DND-41 (cell line): ENCODE measurements at regions not wholly inside any gene's neighbourhood (a gene's known extent, or its start where the extent isn't known, plus 50 kb on each side); places are given as distances from the start of the nearest gene placed in this dataset.

Source experiments
- ATAC-seq: fragments of 200-7000 bp; cut with Tn5 transposase; 3 replicates; pipeline ENCODE4 v1.9.1; 2021; ENCODE audit warnings: low read depth; ENCODE audit not compliant: insufficient read depth
- DNase-seq: peaks from one replicate; pipeline ENCODE4 v3.0.0-alpha.2; 2020
- H2AFZ ChIP-seq: 2 replicates; pipeline ENCODE4 v1.6.0; 2012; ENCODE audit warnings: low read depth, low read length
- H3K27ac ChIP-seq: 2 replicates; pipeline ENCODE4 v1.5.1; 2012; ENCODE audit warnings: low read length, inconsistent platforms
- H3K27me3 ChIP-seq: fragments of 200-600 bp; sonication (generic); 2 replicates; pipeline ENCODE4 v1.6.0; 2012; ENCODE audit warnings: low read length, mild to moderate bottlenecking, inconsistent platforms; ENCODE audit not compliant: insufficient read depth, poor library complexity
- H3K36me3 ChIP-seq: 2 replicates; pipeline ENCODE4 v1.5.1; 2012; ENCODE audit warnings: low read length, inconsistent platforms; ENCODE audit not compliant: insufficient read depth
- H3K4me1 ChIP-seq: 2 replicates; pipeline ENCODE4 v1.5.1; 2012; ENCODE audit warnings: mild to moderate bottlenecking, low read length; ENCODE audit not compliant: insufficient read depth
- H3K4me2 ChIP-seq: 2 replicates; pipeline ENCODE4 v1.6.0; 2012; ENCODE audit warnings: mild to moderate bottlenecking, moderate library complexity, low read length, inconsistent platforms; ENCODE audit not compliant: insufficient read depth
- H3K4me3 ChIP-seq, 2 experiments: fragments of 200-600 bp in 1 of 2; shearing (Covaris generic) in 1 of 2; 2 replicates each; pipeline ENCODE4 v1.5.1; 2012 to 2016; ENCODE audit warnings: inconsistent platforms in 2 of 2, low read length in 2 of 2, mild to moderate bottlenecking in 2 of 2, low read depth in 1 of 2, moderate library complexity in 1 of 2
- H3K79me2 ChIP-seq: 2 replicates; pipeline ENCODE4 v1.6.0; 2012; ENCODE audit warnings: low read length, inconsistent platforms; ENCODE audit not compliant: insufficient read depth
- H3K9ac ChIP-seq: 2 replicates; pipeline ENCODE4 v1.6.0; 2012; ENCODE audit warnings: low read depth, mild to moderate bottlenecking, inconsistent platforms, low read length, moderate library complexity
- H3K9me3 ChIP-seq: 2 replicates; pipeline ENCODE4 v1.5.1; 2012; ENCODE audit warnings: low read length, moderate library complexity, mild to moderate bottlenecking, inconsistent platforms; ENCODE audit not compliant: insufficient read depth, severe bottlenecking
- H4K20me1 ChIP-seq: 2 replicates; pipeline ENCODE4 v1.6.0; 2012; ENCODE audit warnings: low read length; ENCODE audit not compliant: insufficient read depth
- CTCF ChIP-seq: IDR thresholded peaks from 2 replicates; pipeline ENCODE4 v1.5.1; 2012; ENCODE audit warnings: borderline replicate concordance, low read length, moderate library complexity, mild to moderate bottlenecking; ENCODE audit not compliant: poor library complexity, severe bottlenecking; ENCODE audit errors: extremely low read depth
- EZH2 ChIP-seq: IDR thresholded peaks from 3 replicates; pipeline ENCODE4 v1.6.1; 2012; ENCODE audit warnings: borderline replicate concordance, low read depth, mild to moderate bottlenecking, moderate library complexity, low read length, inconsistent platforms; ENCODE audit not compliant: severe bottlenecking

- ATAC-seq (no peak), DNase-seq (no peak)
- Histone ChIP-seq H3K9me3 (no peaks in the 10 kb centered on the region), H3K27ac (no peak overlapping the region), H3K4me3 (no peak overlapping the region), H3K79me2 (no peaks in the 10 kb centered on the region), H2AFZ (no peak overlapping the region), H4K20me1 (no peaks in the 10 kb centered on the region), H3K4me1 (no peaks in the 10 kb centered on the region), H3K9ac (no peak overlapping the region), H3K36me3 (no peaks in the 10 kb centered on the region), H3K27me3 (no peaks in the 10 kb centered on the region), H3K4me2 (no peak overlapping the region)
- TF ChIP-seq EZH2, result no peak
- no peak for TF ChIP-seq CTCF
Measured at GRCh38 chrX:20739038-20739745, 472.5 kb upstream of the RPS6KA3 start.

- Histone ChIP-seq H3K9ac (no peak overlapping the region), H3K79me2 (no peaks in the 10 kb centered on the region), H3K9me3 (no peaks in the 10 kb centered on the region), H2AFZ (no peak overlapping the region), H3K27me3 (no peaks in the 10 kb centered on the region), H3K4me1 (no peaks in the 10 kb centered on the region), H3K27ac (no peak overlapping the region), H3K36me3 (no peaks in the 10 kb centered on the region), H4K20me1 (no peaks in the 10 kb centered on the region), H3K4me2 (no peak overlapping the region), H3K4me3 (no peak overlapping the region)
- no peak for DNase-seq
- ATAC-seq, result no peak
- TF ChIP-seq CTCF (no peak), EZH2 (no peak)
Measured at GRCh38 chrX:20729416-20729815, 462.7 kb upstream of the RPS6KA3 start.

GRCh38 chrX:20727447-20727846 lies 460.7 kb upstream of the RPS6KA3 start:
- TF ChIP-seq EZH2, result no peak
- no peak for TF ChIP-seq CTCF
- Histone ChIP-seq H3K27ac (no peak overlapping the region), H3K4me2 (no peak overlapping the region), H3K79me2 (no peaks in the 10 kb centered on the region), H3K9ac (no peak overlapping the region), H3K4me3 (no peak overlapping the region), H3K4me1 (no peaks in the 10 kb centered on the region), H3K9me3 (no peaks in the 10 kb centered on the region), H4K20me1 (no peaks in the 10 kb centered on the region), H3K36me3 (no peaks in the 10 kb centered on the region), H2AFZ (no peak overlapping the region), H3K27me3 (no peaks in the 10 kb centered on the region)
- DNase-seq (no peak), ATAC-seq (no peak)
